Stimulated activated CD4-positive, alpha-beta T cell treated with anti-CD3 and anti-CD28 coated beads, Interleukin-4, amount 100 ng/mL, for 48 hours (primary cell): ENCODE measurements at regions not wholly inside any gene's neighbourhood (a gene's known extent, or its start where the extent isn't known, plus 50 kb on each side); places are given as distances from the start of the nearest gene placed in this dataset.

Source experiments
- DNase-seq, 2 donors: peaks; one replicate each; pipeline ENCODE4 v3.0.0-alpha.2; 2020; ENCODE audit warnings: low read depth in 2 of 2

- DNase-seq = no peak
These were observed 311.2 kb downstream of the LPIN1 start for GRCh38 chr2:12057436-12058166.

- DNase-seq = no peak
These were observed 313.4 kb downstream of the LPIN1 start for GRCh38 chr2:12059616-12060441.

GRCh38 chr2:12060886-12061285 lies 314.5 kb downstream of the LPIN1 start:
- DNase-seq = no peak

GRCh38 chr2:12061286-12062052 lies 315.0 kb downstream of the LPIN1 start:
- DNase-seq = no peak

- DNase-seq = no peak
These were observed 315.6 kb downstream of the LPIN1 start for GRCh38 chr2:12062053-12062395.

GRCh38 chr2:12063210-12063609 lies 316.8 kb downstream of the LPIN1 start:
- DNase-seq = no peak

DNA sequence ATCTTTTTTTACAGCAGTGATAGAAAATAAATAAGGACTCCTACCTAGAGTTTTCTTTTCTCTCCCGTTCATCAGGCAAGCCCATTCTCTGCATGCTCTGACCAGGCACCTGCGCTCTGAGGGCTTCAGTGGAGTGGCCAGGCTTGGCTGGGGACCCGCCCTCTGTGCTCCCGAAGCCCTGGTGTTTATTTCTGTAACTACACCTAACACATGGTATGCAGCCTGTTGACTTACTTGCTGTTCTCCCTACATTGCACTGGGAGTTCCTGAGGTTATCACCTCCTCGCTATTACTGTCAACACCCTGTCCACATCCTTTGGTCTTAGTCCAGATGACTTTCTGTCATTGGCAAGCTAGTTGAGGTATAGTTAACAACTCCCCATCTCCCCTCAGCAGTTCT lies 317.7 kb downstream of the LPIN1 start:
- DNase-seq = no peak

- DNase-seq = no peak
These were observed 319.7 kb downstream of the LPIN1 start for GRCh38 chr2:12066116-12066515.

- DNase-seq = no peak
These were observed 320.6 kb downstream of the LPIN1 start for GRCh38 chr2:12066986-12067385.

GRCh38 chr2:12068796-12069538 lies 322.5 kb downstream of the LPIN1 start:
- DNase-seq = no peak

- no peak for DNase-seq
These were observed 323.7 kb downstream of the LPIN1 start for GRCh38 chr2:12070153-12070552.

DNA sequence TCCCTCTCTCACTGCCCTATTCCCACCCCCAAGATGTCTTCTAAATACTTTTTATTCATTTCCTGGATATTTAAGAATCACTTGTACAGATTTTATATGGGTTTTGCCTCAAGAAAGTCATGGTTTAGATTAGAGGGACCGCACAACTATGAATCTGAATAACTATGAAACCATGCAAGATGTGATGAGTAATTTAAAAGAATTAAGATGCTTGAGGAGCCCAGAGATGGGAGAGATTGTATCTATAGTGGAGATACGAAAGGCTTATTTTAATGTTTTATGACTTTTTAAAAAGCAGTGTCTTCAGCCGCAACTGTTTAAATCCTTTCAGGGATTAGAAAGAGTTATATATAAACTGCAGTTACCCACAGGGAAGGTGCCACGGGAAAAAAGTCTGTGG lies 324.1 kb downstream of the LPIN1 start:
- DNase-seq = no peak

- DNase-seq = no peak
These were observed 324.9 kb downstream of the LPIN1 start for GRCh38 chr2:12071318-12071717.

DNA sequence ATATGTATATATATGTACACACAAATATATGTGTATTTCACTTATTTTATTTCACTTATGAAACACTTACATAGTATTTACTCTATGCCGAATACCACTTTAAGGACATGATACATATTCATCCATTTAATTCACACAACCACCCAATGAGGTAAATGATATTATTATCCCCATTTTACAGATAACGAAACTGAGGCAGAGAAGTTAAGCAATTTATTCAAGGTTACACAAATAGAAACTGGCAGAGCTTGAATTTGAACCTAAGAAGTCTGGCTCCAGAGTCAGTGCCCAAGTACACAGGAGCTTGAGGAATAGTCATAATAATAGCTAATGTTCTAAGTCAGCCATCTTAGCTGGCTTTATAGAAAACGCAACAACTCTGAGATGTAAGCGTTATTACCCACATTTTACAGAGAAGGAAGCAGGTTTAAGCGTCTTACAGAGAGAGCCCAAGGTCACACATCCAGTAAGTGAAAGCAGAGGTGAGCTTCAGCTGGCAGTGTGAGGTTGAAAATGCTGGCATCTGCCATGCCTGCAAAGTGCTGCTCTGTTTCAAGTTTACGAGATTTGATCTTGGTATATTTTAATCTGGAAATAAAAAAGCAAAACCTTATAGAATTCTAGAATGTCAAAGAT lies 326.9 kb downstream of the LPIN1 start:
- no peak for DNase-seq

DNA sequence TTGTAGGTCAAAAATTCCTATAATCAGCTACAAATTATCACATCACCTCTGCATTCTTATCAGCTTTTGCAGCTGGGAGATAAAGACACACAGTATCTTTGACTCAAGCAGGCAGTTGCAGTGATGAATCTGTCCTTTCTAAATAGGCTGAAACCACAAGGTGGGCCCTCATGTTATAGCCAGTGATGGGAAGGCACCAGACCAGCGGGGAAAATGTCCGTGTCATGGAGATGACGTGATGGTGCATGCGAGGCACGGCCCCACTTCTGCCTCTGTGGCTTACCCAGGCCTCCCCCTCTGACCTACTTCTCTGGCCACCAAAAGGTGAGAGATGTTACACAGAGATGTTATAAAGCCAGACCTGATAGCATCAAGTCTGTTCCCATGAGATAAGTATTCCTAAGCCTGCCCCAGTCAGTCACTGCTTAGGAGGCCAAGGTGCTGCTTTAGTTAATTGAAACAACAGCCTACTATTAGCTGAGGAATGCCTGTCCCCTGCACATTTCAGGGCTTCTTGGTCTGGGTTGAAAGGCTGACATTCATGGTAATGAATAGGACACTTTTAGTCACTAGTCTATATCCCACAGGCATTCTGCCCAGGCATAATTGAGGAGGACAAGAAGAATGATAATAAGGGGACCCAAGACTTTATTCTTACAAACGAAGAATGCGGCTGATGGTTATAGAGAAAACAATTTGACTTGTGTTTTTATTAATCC lies 327.9 kb downstream of the LPIN1 start:
- DNase-seq = no peak

- no peak for DNase-seq
These were observed 328.4 kb downstream of the LPIN1 start for GRCh38 chr2:12074845-12075217.

GRCh38 chr2:12075603-12076002 lies 329.2 kb downstream of the LPIN1 start:
- no peak for DNase-seq

GRCh38 chr2:12076810-12077209 lies 330.4 kb downstream of the LPIN1 start:
- no peak for DNase-seq

- DNase-seq = no peak
These were observed 333.9 kb downstream of the LPIN1 start for GRCh38 chr2:12080360-12080759.

DNA sequence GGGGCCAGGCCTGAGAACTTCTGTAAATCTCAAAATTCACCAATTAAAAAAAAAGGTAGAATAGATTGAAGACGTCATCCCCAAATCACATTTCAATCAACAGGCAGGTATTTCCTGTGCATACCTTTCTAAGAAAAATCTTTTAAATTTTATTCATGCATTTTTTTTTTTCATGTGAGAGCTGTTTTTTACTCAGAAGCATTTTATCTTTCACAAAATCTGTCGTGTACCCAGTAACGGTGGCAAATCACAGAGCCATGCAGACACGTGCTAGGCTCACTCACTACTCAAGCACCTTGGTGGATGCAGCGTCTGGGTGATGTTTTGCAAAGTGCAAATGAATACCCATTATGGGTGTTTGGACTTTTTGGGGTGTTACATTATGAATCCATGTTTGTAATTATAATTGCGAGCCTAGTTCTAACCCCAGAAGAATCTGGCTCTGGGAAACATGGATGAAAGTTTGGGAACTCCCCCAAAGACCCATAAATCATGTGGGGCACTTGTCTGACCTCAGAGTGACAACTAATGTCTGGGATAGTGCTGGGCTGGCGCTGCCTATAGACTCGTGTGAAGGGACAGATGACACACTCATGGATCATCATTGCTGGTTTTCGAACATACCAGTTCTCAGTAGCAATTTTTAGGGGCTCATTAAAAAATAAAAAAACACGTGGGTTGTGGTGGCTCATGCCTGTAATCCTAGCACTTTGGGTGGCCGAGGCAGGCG lies 335.2 kb downstream of the LPIN1 start:
- no peak for DNase-seq
